HG03520 (cell line): ENCODE measurements at regions not wholly inside any gene's neighbourhood (a gene's known extent, or its start where the extent isn't known, plus 50 kb on each side); places are given as distances from the start of the nearest gene placed in this dataset.

ENCODE experiments used
- ATAC-seq: cut with Tn5 transposase; IDR thresholded peaks from one replicate; pipeline ENCODE4 v1.9.1; 2021; ENCODE audit warnings: mild to moderate bottlenecking, moderate library complexity; ENCODE audit not compliant: unreplicated experiment

DNA sequence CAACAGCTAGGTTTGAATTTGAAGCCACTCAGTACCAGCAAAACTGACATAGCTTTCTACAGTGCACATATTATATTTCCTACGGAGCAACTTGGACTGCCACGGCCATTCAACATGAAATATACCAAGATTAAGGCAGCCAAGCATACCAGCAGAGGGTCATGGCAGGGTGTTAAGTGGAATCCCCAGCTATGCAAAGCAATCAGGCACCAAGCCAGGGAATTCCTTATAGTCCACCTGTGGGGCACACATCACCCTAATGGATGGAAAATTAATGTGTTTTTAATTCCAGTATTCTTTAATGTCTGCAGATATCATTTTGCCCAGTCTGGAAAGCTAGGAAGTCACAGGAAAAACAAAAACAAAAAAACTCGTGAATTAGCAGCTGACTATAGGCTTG lies 1190.3 kb downstream of the EFNB2 start:
- ATAC-seq = no peak

DNA sequence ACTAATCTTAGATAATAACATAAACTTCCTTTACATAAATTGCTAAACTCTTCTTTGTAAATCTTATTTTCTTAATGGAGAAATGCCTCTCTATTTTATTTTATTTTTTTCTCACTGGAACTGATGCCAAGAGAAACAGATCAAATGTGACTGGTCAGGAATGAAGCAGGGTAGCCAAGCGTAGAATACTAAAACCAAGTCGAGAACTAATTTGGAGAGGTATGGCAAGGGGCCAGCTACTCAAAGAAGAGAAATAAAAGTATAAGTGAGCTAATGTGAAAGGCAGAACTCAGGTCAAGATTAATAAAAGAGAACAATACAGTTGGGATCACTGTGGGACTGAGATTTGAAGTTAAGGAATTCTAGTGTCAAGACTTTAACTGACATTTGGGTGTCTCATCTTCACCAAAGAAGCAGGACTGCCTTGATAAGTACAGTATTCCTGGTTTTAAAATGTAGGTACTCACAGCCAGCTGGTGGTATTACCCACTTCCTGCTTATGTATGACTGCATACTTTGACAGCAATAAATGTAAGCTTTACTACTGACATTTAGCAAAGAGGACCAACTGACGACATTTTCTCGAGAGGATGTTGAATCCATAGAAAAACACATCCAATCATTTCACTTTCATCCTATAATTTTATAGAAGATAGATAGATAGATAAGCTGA lies 1192.2 kb downstream of the EFNB2 start:
- ATAC-seq = no peak

DNA sequence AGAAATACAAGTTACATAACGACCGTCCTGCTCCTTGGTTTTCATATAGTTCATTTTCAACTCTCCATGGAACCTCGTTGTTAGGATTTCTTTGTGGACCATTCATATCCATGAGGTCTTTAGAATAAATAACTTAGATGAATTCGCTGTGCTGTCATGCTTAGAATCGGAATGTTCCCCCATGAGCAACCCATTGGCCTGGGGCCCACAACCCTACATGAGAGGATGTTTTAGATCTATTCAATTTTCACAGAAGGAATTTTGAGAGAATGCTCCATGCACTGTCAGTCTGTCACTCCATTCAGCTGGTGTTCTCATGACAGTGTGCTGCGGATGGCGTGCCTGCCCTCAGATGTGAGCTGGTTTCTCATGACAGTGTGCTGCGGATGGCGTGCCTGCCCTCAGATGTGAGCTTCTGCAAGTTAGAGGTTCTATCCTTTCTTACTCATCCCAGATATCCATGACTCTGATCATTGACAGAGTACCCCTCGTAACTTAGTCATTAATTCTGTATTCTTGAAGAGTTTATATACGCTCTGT lies 1193.1 kb downstream of the EFNB2 start:
- ATAC-seq = no peak

DNA sequence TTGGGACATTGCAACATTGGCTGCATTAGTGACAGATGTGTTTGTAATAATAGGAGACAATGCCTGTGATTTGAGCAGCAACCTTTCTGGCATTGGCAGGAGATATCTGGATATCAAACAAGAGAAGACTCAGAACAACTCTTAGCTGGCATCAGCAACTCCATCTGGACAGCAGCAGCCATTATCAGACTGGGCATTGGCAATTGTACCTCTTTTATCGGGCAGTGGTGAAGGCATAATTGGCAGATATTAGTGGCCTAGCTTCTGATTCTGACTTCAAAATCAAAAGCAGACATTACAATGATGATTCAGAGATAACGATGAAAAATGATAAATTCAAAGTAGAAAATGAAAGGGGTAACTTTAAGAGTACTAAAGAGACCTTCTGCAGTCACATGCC lies 1193.7 kb downstream of the EFNB2 start:
- no peak for ATAC-seq

DNA sequence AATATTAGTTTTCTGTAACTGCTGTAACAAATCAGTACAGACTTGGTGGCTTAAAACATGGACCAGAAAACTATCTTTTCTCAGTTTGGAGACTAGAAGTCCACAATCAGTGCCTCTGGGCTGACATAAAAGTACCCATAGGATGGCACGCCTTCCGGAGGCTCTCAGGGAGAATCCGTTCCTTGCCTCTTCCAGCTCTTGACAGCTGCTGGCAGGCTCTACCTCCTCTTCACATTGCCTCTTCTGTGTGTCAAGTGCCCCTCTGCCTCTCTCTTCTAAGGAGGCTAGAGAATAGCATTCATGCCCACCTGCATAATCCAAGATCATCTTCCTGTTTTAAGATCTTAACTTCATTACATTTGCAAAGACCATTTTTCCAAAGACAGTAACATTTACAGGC lies 1194.2 kb downstream of the EFNB2 start:
- ATAC-seq = no peak

DNA sequence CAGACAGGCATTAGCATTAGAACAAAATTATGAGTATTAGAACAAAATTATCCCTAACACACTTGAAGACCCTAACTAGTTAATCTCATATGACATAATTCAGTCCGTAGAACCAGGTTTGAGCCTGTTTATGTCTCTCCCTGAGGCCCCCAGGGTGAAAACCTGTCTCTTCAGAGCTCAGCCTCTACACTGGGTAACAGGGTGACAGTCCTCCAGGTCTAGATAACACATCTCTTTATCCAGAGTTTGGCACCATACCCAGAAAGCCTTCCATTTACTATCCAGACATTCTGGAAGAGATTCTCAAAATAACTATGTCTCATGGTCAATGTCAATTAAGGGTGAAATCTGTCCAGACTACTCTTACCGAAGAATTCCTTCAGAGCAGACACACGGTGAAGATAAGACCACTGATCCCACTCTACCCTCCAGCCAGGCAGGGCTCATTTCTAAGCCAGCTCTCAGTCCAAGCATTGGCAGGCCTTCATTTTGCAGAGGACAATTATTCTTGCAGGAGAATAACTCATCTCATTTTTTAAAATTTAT lies 1195.3 kb downstream of the EFNB2 start:
- no peak for ATAC-seq

DNA sequence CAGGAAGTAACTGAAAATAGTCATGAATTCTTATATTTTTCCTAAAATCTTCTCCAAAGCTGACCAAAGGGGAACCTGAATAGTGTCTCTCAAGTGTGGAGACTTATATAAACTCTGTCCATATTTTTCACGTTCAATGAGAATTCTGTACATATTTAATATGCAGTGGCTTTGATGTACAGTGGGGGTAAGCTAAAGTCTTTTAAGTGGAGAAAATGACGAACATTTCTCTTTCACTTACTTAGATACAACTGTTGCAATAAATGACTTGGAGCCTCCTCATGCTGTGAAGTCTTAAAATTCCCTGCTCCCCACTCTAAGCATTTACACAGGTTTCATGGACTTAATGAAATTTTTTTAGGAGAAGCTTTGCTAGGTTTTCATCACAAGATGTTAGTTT lies 1196.7 kb downstream of the EFNB2 start:
- ATAC-seq = no peak

DNA sequence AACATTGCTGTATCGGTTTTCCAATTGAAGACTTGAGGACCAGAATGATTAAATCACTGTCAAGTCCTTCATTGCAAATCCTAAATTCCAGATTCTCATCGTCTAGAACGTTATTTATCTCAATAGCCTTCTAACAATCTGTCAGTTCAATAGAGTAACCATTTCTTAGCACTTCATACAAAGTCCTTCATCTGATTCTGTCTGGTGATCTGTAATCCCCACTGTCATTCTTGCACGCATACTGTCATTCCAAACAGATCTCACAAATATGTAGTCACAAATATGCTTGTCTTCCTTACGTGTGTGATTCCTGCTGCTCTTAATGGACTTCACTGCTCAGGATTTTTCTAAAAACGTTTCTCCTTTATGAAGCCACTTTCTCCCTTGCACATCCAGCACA lies 1197.5 kb downstream of the EFNB2 start:
- no peak for ATAC-seq

DNA sequence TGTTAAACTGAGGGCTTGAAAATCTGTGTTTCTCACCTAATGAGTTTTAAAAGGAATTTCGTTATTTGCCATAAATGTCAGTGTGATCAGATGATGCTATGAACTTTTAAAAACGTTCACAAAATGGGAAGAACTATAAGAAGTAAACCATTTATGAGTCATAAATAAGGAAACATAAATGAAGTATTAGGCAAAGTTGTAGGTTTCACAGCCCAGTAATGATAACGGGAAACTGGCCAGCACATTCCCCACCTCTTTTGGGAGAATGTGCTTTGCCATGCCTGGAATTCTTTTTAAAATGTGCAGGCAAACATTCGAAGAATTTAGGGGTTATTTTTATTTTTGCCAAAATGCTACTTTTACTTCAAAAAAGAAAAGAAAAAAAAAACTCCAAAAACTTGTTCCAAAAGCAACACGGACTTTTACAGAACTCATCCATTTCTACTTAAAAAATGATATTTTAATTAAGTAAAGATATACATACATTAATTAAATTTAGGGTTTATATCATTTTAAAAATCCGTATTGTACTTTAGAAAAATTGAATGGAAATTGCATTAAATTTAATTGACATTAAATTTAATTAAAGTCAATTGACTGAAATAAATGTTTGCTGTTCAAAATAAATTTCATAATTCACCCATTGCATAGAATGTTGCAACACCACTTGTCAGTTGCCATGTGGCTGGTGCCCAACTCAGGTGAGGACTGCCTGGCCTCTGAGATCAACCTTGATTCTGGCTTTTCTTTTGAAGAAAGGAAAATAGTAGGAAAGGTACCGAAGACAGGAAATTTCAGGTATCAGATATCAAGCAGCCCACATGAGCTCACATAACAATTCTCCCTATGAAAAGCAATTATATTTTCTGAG lies 1198.5 kb downstream of the EFNB2 start:
- no peak for ATAC-seq

DNA sequence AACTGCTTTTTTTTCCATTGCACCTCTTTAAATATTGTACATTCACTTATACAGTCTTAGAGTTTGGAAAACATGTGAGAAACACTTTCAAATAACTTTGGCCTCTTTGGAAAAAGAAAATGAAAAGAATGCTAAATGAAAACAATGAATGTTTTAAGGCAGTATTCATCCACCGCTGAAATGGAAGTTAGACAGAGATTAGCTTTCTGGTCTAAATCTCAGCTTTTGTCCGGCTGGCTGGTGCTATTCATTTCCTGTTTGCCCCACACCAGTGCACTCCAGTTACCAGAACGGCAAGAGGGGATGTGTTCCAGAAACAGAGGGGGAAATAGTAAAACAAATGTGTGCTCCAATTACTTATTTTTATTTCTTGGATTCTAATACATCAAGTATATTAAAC lies 1201.3 kb downstream of the EFNB2 start:
- ATAC-seq = no peak

DNA sequence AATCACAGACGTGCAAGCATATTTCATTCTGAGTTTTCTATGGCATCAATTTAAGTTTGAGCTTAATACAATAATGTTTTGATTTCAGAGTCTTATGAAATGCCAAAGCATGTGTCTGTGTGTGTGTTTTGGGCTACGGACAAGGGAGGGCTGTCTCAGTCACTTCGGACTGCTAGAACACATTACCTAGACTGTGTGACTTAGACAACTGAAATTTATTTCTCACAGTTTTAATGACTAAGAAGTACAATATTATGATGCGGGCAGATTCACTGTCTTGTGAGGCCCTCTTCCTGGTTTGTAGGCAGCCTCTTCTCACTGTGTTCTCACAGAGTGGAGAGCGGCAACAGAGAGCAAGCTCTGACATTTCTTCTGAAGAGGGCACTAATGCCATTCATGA lies 1202.0 kb downstream of the EFNB2 start:
- no peak for ATAC-seq

DNA sequence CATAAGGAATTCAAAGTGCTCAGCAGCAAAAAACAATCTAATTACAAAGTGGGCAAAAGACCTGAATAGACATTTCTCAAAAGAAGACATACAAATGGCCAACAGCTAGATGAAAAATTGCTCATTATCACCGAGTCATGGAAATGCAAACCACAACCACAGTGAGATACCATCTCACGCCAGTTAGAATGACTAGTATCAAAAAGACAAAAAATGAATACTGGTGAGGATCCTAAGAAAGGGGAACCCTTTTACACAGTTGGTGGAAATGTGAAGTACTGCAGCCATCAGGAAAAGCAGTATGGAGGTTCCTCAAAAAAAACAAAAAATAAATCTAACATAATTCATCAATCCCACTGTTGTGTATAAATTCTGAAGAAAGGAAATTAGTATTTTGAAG lies 1206.1 kb downstream of the EFNB2 start:
- no peak for ATAC-seq

DNA sequence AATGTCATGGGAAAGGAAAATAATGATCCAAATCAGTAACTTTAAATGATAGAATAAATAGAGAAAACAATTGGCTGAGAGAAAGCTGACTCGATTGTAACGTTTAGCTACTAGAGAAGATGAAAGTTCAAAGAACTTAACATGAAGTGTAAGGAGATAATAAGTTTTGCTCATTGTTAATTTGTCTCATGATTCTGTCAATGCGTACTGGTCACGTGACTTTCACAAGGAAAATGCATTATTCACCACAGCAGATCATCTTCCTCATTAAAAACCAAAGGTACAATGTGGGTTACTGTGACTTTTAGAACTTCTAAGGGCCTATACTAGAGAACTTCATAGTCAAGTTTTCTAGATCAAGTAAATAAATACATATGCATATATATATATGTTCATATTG lies 1207.2 kb downstream of the EFNB2 start:
- ATAC-seq = no peak

DNA sequence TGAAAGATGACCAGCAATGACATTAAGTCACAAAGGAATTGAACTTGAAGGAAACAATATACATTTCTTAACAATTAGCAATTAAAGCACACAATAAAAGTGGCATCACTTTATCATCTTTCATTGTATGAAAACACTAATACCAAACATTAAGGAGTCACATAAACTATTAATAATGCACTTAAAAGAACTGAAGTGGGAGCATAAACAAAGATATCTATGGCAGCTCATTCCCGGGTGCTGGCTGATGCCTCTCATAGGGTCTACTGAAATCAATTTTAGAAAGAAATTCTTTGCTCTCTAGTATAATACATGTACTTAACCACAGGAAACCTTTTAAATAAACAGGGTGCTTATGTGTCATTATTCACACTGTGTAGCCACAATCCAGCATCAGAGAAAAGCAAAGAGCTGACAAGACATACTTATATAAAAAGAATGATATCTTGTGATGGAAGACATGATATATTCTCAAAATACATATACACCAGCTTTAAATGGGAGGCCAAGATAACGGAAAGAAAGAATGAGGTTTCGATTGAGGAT lies 1207.8 kb downstream of the EFNB2 start:
- ATAC-seq = no peak

DNA sequence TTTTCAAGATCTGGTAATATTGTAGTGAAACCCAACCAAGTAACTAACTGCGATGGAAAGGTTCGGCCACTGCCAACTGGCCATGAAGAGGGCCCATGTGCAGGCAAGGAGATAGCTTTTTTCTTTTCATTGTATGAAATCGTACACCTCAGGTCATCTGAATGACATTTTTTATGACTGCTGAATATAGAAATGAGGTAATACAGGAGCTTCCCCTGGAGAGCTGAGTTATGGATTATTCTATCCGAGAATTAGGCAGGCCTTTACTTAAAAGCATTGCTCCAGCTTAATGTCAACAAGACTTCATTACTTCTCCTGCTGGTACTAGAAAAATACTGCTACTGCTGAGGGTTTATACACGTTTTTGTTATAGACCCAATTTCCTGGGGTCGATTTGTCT lies 1215.6 kb downstream of the EFNB2 start:
- no peak for ATAC-seq

DNA sequence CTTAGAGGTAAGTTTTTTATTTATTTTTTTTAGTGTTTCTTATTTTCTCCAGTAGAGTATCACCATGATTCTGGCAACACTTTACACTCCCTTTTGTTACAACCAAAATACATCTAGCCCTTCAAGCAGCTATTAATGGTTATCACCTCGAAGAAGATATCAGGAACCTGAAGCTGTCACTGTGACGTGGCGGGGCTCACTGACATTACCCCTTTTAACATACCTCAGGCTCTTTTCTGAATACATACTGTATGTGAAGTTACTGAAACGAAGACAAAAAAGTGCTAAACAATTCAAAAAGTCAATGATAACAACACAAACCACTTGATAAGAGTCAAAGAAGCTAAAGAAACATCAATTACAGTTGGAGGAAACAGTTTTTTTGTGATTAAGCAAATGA lies 1218.7 kb downstream of the EFNB2 start:
- ATAC-seq = no peak

DNA sequence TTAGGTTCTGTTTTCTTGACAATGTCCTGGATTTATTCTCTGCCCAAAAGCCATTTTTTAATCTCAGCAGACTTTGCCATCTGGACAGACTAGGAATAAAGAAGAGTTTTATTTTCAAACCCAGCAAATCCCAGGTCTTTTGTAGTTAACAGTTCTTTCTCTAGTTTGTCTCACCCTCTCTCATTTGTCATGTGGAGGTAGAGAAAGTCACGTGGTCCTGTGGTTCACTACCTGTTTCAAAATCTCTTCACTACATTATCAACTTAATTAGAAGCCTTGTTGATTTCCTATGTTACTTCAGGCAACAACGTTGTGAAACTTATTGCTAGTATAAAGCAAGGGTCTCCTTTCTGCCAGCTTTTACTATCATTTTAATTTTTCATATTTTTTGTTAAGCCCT lies 1222.6 kb downstream of the EFNB2 start:
- no peak for ATAC-seq

DNA sequence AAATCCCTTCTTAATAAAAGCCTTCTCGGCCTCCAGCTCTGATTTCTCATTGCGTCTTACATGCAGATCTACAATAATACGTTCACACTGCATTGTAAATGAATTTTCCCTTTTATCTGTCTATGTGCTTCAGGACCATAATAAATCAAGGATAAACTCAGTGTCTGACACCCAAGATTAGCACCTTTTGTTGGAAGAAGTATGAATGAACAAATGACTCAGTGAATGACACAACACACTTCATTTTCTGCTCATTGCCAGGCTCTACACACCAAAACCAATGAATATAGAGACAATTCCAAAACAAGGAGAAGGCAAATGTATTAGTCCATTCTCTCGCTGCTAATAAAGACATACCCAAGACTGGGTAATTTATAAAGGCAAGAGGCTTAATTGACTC lies 1224.4 kb downstream of the EFNB2 start:
- ATAC-seq = no peak

DNA sequence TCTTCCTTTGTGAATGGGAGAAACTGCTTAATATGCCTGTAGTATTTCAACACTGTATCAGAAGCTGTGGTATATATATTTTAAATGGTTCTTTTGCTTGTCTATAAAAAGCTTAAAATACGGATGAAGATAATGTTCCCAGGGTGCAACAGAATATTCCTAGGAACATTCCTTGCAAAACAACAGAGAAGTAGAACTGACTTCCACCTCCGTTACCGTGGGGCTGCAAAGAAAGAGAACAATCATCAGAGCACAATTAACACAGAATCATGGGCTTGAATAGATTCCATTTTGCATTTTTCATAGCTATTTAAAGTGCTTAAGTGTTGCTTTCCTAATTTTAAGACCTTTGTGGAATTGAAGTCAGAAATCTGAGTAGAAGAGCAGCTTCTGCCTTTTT lies 1227.7 kb downstream of the EFNB2 start:
- no peak for ATAC-seq

DNA sequence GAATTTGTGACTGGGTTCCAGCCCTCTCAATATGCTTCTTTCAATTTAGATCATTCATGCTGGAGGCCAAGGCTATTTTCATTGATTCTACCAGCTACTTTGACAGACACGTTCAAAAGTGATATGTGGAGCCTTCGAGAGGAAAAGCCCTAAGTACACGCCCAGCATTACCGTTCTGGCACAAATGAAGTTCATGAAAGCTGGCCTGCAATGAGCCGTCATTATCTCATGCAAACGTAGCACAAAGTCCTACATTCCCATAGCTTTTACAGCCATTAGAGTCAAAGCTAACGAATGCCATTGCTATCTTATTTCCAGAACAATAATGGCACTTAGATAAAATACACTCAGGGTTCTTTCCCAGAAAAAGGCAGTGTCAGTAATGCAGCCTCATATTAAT lies 1237.6 kb downstream of the EFNB2 start:
- ATAC-seq = no peak

DNA sequence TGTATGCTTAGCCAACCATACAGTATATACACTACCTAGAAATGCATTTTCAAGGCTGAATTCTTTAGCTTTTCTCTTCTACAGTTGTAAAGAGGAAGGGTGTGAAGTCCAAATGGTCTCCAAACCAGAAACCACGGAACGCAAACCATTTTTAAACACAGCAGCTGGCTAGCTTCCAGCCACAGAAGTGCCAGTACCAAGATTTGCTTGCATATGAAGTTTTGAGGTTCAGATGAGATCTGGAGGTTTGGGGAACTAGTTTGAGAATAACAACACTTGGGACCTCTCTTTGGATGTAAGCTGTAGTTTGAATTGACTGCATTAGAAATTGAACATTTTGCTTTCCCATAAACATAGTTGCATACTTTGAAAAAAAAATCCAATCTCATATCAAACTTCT lies 1243.5 kb downstream of the EFNB2 start:
- no peak for ATAC-seq

DNA sequence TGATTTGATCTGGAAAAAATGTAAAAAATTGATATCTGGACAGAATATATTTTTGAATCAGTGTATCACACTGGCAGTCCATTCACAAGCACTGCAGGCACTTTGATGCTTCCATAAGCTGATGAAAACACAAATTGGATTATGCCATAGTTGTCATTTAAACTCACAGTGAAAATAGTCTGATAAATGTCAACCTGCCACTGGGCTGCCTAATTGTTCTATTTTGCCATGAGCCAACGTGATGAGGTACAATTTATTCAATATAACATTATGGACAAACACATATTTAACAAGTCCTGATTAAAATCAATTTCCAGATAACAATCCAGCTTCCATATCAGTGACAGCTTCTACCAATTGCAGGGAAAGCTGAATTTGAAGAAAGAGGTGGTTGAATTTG lies 1244.9 kb downstream of the EFNB2 start:
- no peak for ATAC-seq
